Body of pancreas (tissue), 4 donors: ENCODE measurements at regions not wholly inside any gene's neighbourhood (a gene's known extent, or its start where the extent isn't known, plus 50 kb on each side); places are given as distances from the start of the nearest gene placed in this dataset.

Experiments
- POLR2A ChIP-seq, 3 donors: fragments of 450-650 bp; IDR thresholded peaks; one replicate each; pipeline ENCODE4 v1.6.1; 2016; ENCODE audit warnings: antibody characterized with exemption in 3 of 3, mild to moderate bottlenecking in 2 of 3
- TF ChIP-seq, protein P1 (sequence below), 7 experiments: fragments of 450-650 bp in 4 of 7; fragments of 200-600 bp in 3 of 7; sonication (generic) in 3 of 7; IDR thresholded peaks; one replicate each; pipeline ENCODE4 v1.5.1; 2016 to 2019; ENCODE audit warnings: antibody characterized with exemption in 7 of 7

DNA sequence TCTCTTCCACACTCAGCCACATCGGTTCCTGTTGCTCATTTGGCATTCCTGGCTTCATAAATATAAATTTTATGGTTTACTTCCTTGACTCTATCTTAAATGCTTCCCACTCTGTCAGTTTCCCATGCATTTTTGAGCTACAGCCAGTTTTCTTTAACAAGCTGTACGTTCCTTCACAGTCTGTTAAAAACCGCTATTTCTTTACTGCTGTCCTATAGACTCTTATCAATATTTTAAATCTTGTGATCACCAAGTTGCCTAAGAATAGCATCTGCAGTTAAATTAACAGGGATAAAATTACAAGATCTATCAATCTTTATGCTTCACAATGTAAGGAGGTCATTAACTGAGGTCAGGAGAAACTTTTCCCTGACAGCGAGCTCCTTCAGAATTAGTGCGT, 103.1 kb upstream of the RHOBTB1 start:
- TF ChIP-seq, protein P1, sequence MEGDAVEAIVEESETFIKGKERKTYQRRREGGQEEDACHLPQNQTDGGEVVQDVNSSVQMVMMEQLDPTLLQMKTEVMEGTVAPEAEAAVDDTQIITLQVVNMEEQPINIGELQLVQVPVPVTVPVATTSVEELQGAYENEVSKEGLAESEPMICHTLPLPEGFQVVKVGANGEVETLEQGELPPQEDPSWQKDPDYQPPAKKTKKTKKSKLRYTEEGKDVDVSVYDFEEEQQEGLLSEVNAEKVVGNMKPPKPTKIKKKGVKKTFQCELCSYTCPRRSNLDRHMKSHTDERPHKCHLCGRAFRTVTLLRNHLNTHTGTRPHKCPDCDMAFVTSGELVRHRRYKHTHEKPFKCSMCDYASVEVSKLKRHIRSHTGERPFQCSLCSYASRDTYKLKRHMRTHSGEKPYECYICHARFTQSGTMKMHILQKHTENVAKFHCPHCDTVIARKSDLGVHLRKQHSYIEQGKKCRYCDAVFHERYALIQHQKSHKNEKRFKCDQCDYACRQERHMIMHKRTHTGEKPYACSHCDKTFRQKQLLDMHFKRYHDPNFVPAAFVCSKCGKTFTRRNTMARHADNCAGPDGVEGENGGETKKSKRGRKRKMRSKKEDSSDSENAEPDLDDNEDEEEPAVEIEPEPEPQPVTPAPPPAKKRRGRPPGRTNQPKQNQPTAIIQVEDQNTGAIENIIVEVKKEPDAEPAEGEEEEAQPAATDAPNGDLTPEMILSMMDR (IDR thresholded peaks at IDR 0.05), result no peak
- TF ChIP-seq POLR2A (IDR thresholded peaks at IDR 0.05), result no peak
